ENCODE measurements at regions not wholly inside any gene's neighbourhood (a gene's known extent, or its start where the extent isn't known, plus 50 kb on each side); places are given as distances from the start of the nearest gene placed in this dataset.

- TF ChIP-seq CTCF (conservative IDR thresholded peaks at IDR 0.05; ENCODE audit: low read depth, low read length) (no peak), EZH2 (IDR thresholded peaks at IDR 0.05; ENCODE audit: low read length, unreplicated experiment) (no peak), EZH2phosphoT487 (IDR thresholded peaks at IDR 0.05; ENCODE audit: borderline replicate concordance, low read length) (no peak)
These were observed 175.8 kb downstream of the QDPR start for GRCh38 chr4:17336069-17336468.
